SH-SY5Y (cell line): ENCODE measurements at regions not wholly inside any gene's neighbourhood (a gene's known extent, or its start where the extent isn't known, plus 50 kb on each side); places are given as distances from the start of the nearest gene placed in this dataset.

Experiments
- GATA2 ChIP-seq: IDR thresholded peaks from 2 replicates; pipeline ENCODE4 v1.6.1; 2011; ENCODE audit warnings: mild to moderate bottlenecking, low read depth, low read length
- GATA3 ChIP-seq: IDR thresholded peaks from 2 replicates; pipeline ENCODE4 v1.6.1; 2011; ENCODE audit warnings: low read depth, mild to moderate bottlenecking, low read length, moderate library complexity

DNA sequence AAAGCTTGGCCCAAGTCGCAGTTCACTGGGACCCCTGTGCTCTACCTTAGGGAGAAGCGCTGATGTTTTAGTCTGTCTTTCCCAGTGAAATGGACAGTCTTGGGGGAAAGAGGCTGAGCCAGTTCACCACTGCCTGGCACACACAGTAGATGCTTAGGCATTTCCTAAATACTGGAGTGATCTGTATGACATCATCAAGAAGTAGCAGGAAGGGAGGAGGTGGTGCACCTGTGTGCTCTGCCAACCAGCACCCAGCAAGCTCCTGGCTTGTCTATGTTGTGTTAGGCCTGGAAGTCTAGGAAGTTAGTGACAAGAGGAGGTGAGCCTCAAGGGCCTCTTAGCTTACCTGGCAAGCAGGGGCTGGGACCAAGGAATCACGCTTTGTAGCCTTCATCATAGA lies 158.2 kb upstream of the NFIA start:
- TF ChIP-seq GATA2 (no peak), GATA3 (no peak)
